K562 (cell line): ENCODE measurements at regions not wholly inside any gene's neighbourhood (a gene's known extent, or its start where the extent isn't known, plus 50 kb on each side); places are given as distances from the start of the nearest gene placed in this dataset.

ENCODE experiments used
- BCLAF1 ChIP-seq, 2 experiments: fragments of 450-650 bp in 1 of 2; IDR thresholded peaks; 2 replicates each; pipeline ENCODE4 v1.6.1; 2011 to 2017; ENCODE audit warnings: low read depth in 2 of 2, antibody characterized with exemption in 1 of 2, borderline replicate concordance in 1 of 2, low read length in 1 of 2, mild to moderate bottlenecking in 1 of 2, mixed read lengths in 1 of 2; ENCODE audit not compliant: control insufficient read depth in 1 of 2
- CTCF ChIP-seq, 3 experiments: IDR thresholded peaks in 2 of 3; conservative IDR thresholded peaks in 1 of 3; 2 replicates each; pipeline ENCODE4 v1.5.1; 2011 to 2012; ENCODE audit warnings: low read length in 3 of 3, mild to moderate bottlenecking in 3 of 3, control low read depth in 2 of 3, improper control_type of control experiment in 1 of 3, inconsistent platforms in 1 of 3, low read depth in 1 of 3, mixed read lengths in 1 of 3, moderate library complexity in 1 of 3; ENCODE audit not compliant: insufficient read depth in 2 of 3
- E2F8 ChIP-seq: fragments of 450-650 bp; IDR thresholded peaks from 2 replicates; pipeline ENCODE4 v1.7.1; 2018; ENCODE audit warnings: mild to moderate bottlenecking, low read depth; ENCODE audit not compliant: partially characterized antibody
- GTF2F1 ChIP-seq: IDR thresholded peaks from 2 replicates; pipeline ENCODE4 v1.6.1; 2011; ENCODE audit warnings: low read depth, low read length, improper control_type of control experiment
- HDAC1 ChIP-seq, 2 experiments: fragments of 450-650 bp; IDR thresholded peaks; 2 replicates each; pipeline ENCODE4 v1.6.1; 2016 to 2017; ENCODE audit warnings: inconsistent platforms in 1 of 2, mild to moderate bottlenecking in 1 of 2, moderate library complexity in 1 of 2
- NFATC3 ChIP-seq: fragments of 450-650 bp; IDR thresholded peaks from 2 replicates; pipeline ENCODE4 v1.6.1; 2017; ENCODE audit warnings: mild to moderate bottlenecking
- POLR2A ChIP-seq: fragments of 450-650 bp; conservative IDR thresholded peaks from 2 replicates; pipeline ENCODE4 v1.6.1; 2016
- SMARCE1 ChIP-seq: fragments of 450-650 bp; IDR thresholded peaks from 2 replicates; pipeline ENCODE4 v1.7.1; 2016; ENCODE audit warnings: mild to moderate bottlenecking
- SNAPC5 ChIP-seq: fragments of 250-450 bp; sonication (Bioruptor Pico); IDR thresholded peaks from 2 replicates; pipeline ENCODE4 v1.8.0; 2021; ENCODE audit warnings: moderate library complexity, mild to moderate bottlenecking, inconsistent platforms
- TRIM28 ChIP-seq: fragments of 450-650 bp; IDR thresholded peaks from 2 replicates; pipeline ENCODE4 v1.6.1; 2017
- ZNF583 ChIP-seq: fragments of 250-450 bp; sonication (Bioruptor Pico); IDR thresholded peaks from 2 replicates; pipeline ENCODE4 v1.4.0; 2020
- TF ChIP-seq, protein P1 (sequence below): fragments of 250-450 bp; sonication (Bioruptor Pico); IDR thresholded peaks from 2 replicates; pipeline ENCODE4 v1.5.0; 2022; ENCODE audit warnings: mild to moderate bottlenecking

GRCh38 chrX:526295-527224, 104.0 kb upstream of the SHOX start:
- TF ChIP-seq CTCF (IDR thresholded peaks at IDR 0.05 in 2 of 3, conservative IDR thresholded peaks at IDR 0.05 in 1 of 3; ENCODE audit: insufficient read depth in 2 of 3, low read depth in 1 of 3, low read length in 3 of 3) = no peak
- TF ChIP-seq, protein P1, sequence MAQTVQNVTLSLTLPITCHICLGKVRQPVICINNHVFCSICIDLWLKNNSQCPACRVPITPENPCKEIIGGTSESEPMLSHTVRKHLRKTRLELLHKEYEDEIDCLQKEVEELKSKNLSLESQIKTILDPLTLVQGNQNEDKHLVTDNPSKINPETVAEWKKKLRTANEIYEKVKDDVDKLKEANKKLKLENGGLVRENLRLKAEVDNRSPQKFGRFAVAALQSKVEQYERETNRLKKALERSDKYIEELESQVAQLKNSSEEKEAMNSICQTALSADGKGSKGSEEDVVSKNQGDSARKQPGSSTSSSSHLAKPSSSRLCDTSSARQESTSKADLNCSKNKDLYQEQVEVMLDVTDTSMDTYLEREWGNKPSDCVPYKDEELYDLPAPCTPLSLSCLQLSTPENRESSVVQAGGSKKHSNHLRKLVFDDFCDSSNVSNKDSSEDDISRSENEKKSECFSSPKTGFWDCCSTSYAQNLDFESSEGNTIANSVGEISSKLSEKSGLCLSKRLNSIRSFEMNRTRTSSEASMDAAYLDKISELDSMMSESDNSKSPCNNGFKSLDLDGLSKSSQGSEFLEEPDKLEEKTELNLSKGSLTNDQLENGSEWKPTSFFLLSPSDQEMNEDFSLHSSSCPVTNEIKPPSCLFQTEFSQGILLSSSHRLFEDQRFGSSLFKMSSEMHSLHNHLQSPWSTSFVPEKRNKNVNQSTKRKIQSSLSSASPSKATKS (CRISPR knock-in tag) = no peak
- no peak for TF ChIP-seq SNAPC5 (CRISPR knock-in tag)
- no peak for TF ChIP-seq TRIM28
- no peak for TF ChIP-seq POLR2A
- no peak for TF ChIP-seq E2F8
- no peak for TF ChIP-seq HDAC1 (IDR thresholded peaks at IDR 0.05)
- no peak for TF ChIP-seq NFATC3
- no peak for TF ChIP-seq GTF2F1
- no peak for TF ChIP-seq BCLAF1 (IDR thresholded peaks at IDR 0.05; ENCODE audit: borderline replicate concordance in 1 of 2, control insufficient read depth in 1 of 2, low read depth in 2 of 2, low read length in 1 of 2)
- no peak for TF ChIP-seq SMARCE1
- no peak for TF ChIP-seq ZNF583 (CRISPR knock-in tag)
